Transverse colon (tissue), 4 donors: ENCODE measurements at regions not wholly inside any gene's neighbourhood (a gene's known extent, or its start where the extent isn't known, plus 50 kb on each side); places are given as distances from the start of the nearest gene placed in this dataset.

Experiments used
- DNase-seq: peaks from one replicate; pipeline ENCODE4 v3.0.0-alpha.2; 2019
- H3K27ac ChIP-seq, 4 donors: fragments of 200-600 bp; sonication (generic); 2 replicates each; pipeline ENCODE4 v1.5.1; 2016 to 2018; ENCODE audit warnings: inconsistent platforms in 4 of 4
- H3K27me3 ChIP-seq: fragments of 200-600 bp; sonication (generic); 2 replicates; pipeline ENCODE4 v1.5.1; 2017; ENCODE audit warnings: inconsistent platforms
- H3K36me3 ChIP-seq, 4 donors: fragments of 200-600 bp; sonication (generic); 2 replicates each; pipeline ENCODE4 v1.5.1; 2017 to 2019; ENCODE audit warnings: inconsistent platforms in 4 of 4
- H3K4me1 ChIP-seq, 4 donors: fragments of 200-600 bp; sonication (generic); 2 replicates each; pipeline ENCODE4 v1.5.1; 2017 to 2020; ENCODE audit warnings: inconsistent platforms in 4 of 4
- H3K4me3 ChIP-seq, 4 donors: fragments of 200-600 bp; sonication (generic); 1 replicate in 1 of 4; 2 replicates in 3 of 4; pipeline versions ENCODE4 v1.5.1 to v1.6.1; 2017 to 2019; ENCODE audit warnings: inconsistent platforms in 4 of 4
- H3K9me3 ChIP-seq, 2 donors: fragments of 200-600 bp; sonication (generic); 2 replicates each; pipeline ENCODE4 v1.5.1; 2017 to 2019; ENCODE audit warnings: inconsistent platforms in 2 of 2
- EP300 ChIP-seq: sonication (generic); formaldehyde crosslinking; IDR thresholded peaks from one replicate; pipeline ENCODE4 v1.6.1; 2017; ENCODE audit warnings: antibody characterized with exemption, low read depth
- POLR2A ChIP-seq: fragments of 450-650 bp; IDR thresholded peaks from one replicate; pipeline ENCODE4 v1.6.1; 2016; ENCODE audit warnings: antibody characterized with exemption, mild to moderate bottlenecking, moderate library complexity
- POLR2AphosphoS5 ChIP-seq, 3 donors: sonication (generic); formaldehyde crosslinking; IDR thresholded peaks; one replicate each; pipeline ENCODE4 v1.6.1; 2016; ENCODE audit warnings: antibody characterized with exemption in 3 of 3
- WGBS, 2 donors: methylation state at CpG; one replicate each; pipeline ENCODE4 v1.1.5; 2018; ENCODE audit warnings: low coverage in 1 of 2; 5-methylcytosine and 5-hydroxymethylcytosine counted together
- in situ Hi-C, 4 donors: fragments of 200-750 bp; cut with MboI; loops; one replicate each; pipeline versions ENCODE4 v1.15.0 to v1.15.1; 2017; ENCODE audit warnings: low sequenced_read_pairs in 3 of 4, low pct_ligation_motif_present in 1 of 4, low pct_unique_long_range_greater_than_20kb in 1 of 4
- intact Hi-C: fragments of 100-400 bp; cut with DNase I; formaldehyde crosslinking; loops from one replicate; pipeline ENCODE4 v1.15.1; 2023; ENCODE audit warnings: low total_unique reads
- TF ChIP-seq, protein P1 (sequence below), 5 experiments: fragments of 200-600 bp in 3 of 5; fragments of 450-650 bp in 2 of 5; sonication (generic) in 3 of 5; IDR thresholded peaks; 1 replicate in 2 of 5; 2 replicates in 3 of 5; pipeline ENCODE4 v1.5.1; 2016 to 2017; ENCODE audit warnings: antibody characterized with exemption in 5 of 5, inconsistent platforms in 3 of 5, mild to moderate bottlenecking in 2 of 5, moderate library complexity in 1 of 5

DNA sequence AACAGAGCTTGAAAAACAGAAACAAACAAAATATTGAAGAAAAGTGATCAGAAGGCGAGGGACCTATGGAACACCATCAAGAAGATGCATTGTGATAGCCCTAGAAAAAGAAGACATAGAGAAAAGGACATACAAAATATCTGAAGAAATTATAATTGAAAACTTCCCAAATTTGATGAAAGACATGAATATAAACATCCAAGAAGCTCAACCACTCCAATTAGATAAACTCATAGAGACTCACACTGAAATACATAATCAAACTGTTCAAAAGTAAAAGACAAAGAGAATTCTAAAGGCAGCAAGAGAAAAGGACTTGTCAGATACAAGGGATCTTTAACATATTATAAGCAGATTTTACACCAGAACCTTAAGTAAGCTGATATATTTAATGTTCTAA is 869.8 kb downstream of the PCDH18 start:
- DNase-seq, result no peak
- H3K27me3 ChIP-seq, result no peaks in the 10 kb centered on the region
- H3K9me3 ChIP-seq, result peaks cover 0 to 3% of the 10 kb centered on the region in 2 donors
- TF ChIP-seq POLR2AphosphoS5 (IDR thresholded peaks at IDR 0.05), result no peak
- no peak for TF ChIP-seq POLR2A
- TF ChIP-seq, protein P1, sequence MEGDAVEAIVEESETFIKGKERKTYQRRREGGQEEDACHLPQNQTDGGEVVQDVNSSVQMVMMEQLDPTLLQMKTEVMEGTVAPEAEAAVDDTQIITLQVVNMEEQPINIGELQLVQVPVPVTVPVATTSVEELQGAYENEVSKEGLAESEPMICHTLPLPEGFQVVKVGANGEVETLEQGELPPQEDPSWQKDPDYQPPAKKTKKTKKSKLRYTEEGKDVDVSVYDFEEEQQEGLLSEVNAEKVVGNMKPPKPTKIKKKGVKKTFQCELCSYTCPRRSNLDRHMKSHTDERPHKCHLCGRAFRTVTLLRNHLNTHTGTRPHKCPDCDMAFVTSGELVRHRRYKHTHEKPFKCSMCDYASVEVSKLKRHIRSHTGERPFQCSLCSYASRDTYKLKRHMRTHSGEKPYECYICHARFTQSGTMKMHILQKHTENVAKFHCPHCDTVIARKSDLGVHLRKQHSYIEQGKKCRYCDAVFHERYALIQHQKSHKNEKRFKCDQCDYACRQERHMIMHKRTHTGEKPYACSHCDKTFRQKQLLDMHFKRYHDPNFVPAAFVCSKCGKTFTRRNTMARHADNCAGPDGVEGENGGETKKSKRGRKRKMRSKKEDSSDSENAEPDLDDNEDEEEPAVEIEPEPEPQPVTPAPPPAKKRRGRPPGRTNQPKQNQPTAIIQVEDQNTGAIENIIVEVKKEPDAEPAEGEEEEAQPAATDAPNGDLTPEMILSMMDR (IDR thresholded peaks at IDR 0.05), result no peak
- TF ChIP-seq EP300, result no peak
- H3K27ac ChIP-seq, result no peak overlapping the region
- intact Hi-C loops (no loop called here), in situ Hi-C loops (no loop called here)
- H3K4me1 ChIP-seq, result no peaks in the 10 kb centered on the region
- H3K4me3 ChIP-seq, result no peak overlapping the region
- H3K36me3 ChIP-seq, result no peaks in the 10 kb centered on the region
- WGBS, 2 donors, result 56 to 60% methylated on average over 1 of the region's 1 CpG

DNA sequence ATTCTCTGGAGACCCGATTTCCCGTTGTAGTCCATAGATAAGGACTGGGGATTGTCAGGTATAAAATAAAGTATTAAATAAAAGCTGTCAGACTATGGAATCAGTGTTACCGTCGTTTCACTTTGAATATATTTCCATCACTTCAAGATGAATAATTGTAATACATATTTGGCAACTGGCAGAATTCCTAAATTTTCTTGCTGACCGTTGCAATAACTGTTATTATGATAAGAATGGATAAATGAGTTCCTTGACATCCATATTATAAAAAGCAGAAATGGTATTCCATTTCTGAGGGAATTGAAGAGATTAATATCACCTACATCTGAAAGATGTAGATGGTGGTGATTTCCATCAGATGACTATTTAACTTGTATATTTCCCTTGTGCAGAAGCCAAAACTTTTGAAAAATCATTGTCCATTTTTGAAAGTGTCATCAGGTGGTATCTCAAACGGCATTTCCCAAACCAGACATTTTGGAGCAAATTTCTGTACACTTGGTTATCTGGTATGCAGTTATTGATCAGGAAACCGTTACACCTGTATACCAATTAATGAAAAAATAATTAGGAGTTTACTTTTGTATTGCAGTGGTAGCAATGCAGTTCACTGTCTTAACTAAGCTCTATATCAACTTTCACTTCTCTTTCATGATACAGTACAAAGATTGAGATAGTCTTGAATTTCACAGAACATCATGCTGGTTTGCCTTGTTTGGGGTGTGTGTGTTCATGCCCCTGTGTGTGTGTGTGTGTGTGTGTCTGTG is 878.5 kb downstream of the PCDH18 start:
- intact Hi-C loops, result no loop called here
- Histone ChIP-seq H3K36me3 (no peaks in the 10 kb centered on the region), H3K4me1 (no peaks in the 10 kb centered on the region), H3K4me3 (no peak overlapping the region), H3K9me3 (peaks cover 0 to 3% of the 10 kb centered on the region in 2 donors), H3K27me3 (no peaks in the 10 kb centered on the region), H3K27ac (no peak overlapping the region)
- in situ Hi-C loops, result no loop called here
- 89 to 90% methylated on average over 7 of the region's 7 CpGs for WGBS, 2 donors
- DNase-seq, result no peak
- TF ChIP-seq EP300 (no peak), POLR2AphosphoS5 (IDR thresholded peaks at IDR 0.05) (no peak), POLR2A (no peak)
- TF ChIP-seq, protein P1 (IDR thresholded peaks at IDR 0.05), result no peak

DNA sequence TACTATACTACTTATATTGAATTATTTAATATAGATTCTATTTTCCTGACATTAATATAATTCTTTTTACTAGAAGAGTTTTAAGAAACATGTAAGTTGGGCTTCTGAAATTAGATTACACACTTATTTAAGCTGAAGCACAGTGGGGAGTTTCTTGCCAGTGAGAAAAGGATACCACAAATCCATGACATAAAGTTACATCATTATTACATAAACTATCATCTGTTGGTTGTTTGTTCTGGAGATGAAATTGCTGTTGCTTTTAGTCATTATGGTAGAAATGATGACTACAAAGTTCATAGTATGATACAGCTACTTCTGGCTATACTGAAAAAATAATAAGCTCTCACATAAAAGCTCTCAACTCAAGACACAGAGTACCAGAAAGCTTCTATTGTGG is 880.4 kb downstream of the PCDH18 start:
- no peak overlapping the region for H3K4me3 ChIP-seq
- no peaks in the 10 kb centered on the region for H3K27me3 ChIP-seq
- in situ Hi-C loops (no loop called here), intact Hi-C loops (no loop called here)
- DNase-seq, result no peak
- no peaks in the 10 kb centered on the region for H3K4me1 ChIP-seq
- TF ChIP-seq POLR2AphosphoS5 (IDR thresholded peaks at IDR 0.05) (no peak), EP300 (no peak), POLR2A (no peak)
- TF ChIP-seq, protein P1 (IDR thresholded peaks at IDR 0.05), result no peak
- no peaks in the 10 kb centered on the region for H3K36me3 ChIP-seq
- no peak overlapping the region for H3K27ac ChIP-seq
- H3K9me3 ChIP-seq, result peaks cover 0 to 3% of the 10 kb centered on the region in 2 donors

DNA sequence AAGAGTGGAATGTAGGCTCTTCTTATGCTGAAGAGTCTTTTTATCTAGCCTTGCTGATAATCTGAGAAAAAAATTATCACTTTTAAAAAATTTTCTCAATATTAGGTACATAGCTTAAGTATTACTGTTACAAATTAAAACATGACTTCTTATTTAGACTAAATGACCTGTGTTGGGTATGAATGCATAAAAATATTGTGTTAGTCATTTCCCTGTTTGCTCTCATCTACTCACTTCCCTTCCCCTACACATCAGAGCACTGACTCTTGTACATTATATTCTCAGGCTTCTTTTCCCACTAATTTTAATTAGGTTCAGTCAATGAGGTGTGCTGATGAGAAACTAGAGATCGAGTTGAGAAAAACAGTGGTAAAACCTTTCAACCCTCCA is 881.0 kb downstream of the PCDH18 start:
- no peaks in the 10 kb centered on the region for H3K4me1 ChIP-seq
- H3K27me3 ChIP-seq, result no peaks in the 10 kb centered on the region
- DNase-seq, result no peak
- in situ Hi-C loops, result no loop called here
- TF ChIP-seq EP300 (no peak), POLR2A (no peak), POLR2AphosphoS5 (IDR thresholded peaks at IDR 0.05) (no peak)
- TF ChIP-seq, protein P1 (IDR thresholded peaks at IDR 0.05), result no peak
- no peaks in the 10 kb centered on the region for H3K36me3 ChIP-seq
- intact Hi-C loops, result no loop called here
- no peak overlapping the region for H3K4me3 ChIP-seq
- H3K9me3 ChIP-seq, result peaks cover 0 to 3% of the 10 kb centered on the region in 2 donors
- no peak overlapping the region for H3K27ac ChIP-seq
- 63 to 90% methylated on average over 1 of the region's 1 CpG for WGBS, 2 donors
